ENCODE measurements at regions not wholly inside any gene's neighbourhood (a gene's known extent, or its start where the extent isn't known, plus 50 kb on each side); places are given as distances from the start of the nearest gene placed in this dataset.

- TF ChIP-seq PREB (CRISPR knock-in tag; IDR thresholded peaks at IDR 0.05), result no peak
- TF ChIP-seq POLR2A (conservative IDR thresholded peaks at IDR 0.05), result no peak
- TF ChIP-seq ZBTB2 (IDR thresholded peaks at IDR 0.05), result no peak
- no peak for TF ChIP-seq ELF4 (CRISPR knock-in tag; IDR thresholded peaks at IDR 0.05)
Measured at GRCh38 chr20:63082308-63082938, 75.7 kb upstream of the BHLHE23 start.

All from K562 (cell line).